ENCODE measurements at regions not wholly inside any gene's neighbourhood (a gene's known extent, or its start where the extent isn't known, plus 50 kb on each side); places are given as distances from the start of the nearest gene placed in this dataset.

- ChIA-PET POLR2A (no interaction called here), CTCF (no interaction called here)
- Mint-ChIP-seq H3K27me3 (peaks cover 11% of the 10 kb centered on the region), H3K4me1 (no peaks in the 10 kb centered on the region), H3K9me3 (ENCODE audit: insufficient read depth) (no peaks in the 10 kb centered on the region), H3K27ac (no peak overlapping the region), H3K4me3 (no peak overlapping the region)
- DNase-seq, result no peak
- Histone ChIP-seq H4K20me1 (ENCODE audit: control insufficient read depth, insufficient read depth, low read length, poor library complexity, severe bottlenecking) (no peaks in the 10 kb centered on the region), H3K27ac (ENCODE audit: low read length in 2 of 2) (no peak overlapping the region), H3K9ac (ENCODE audit: low read length) (no peak overlapping the region), H3K4me1 (ENCODE audit: control insufficient read depth in 2 of 2, insufficient read depth in 2 of 2, low read length in 2 of 2) (no peaks in the 10 kb centered on the region), H3K9me3 (ENCODE audit: control extremely low read depth in 1 of 3, control insufficient read depth in 2 of 3, insufficient read depth in 1 of 3, low read length in 2 of 3) (no peaks in the 10 kb centered on the region), H3K27me3 (replicated peaks in 1 of 4; ENCODE audit: control extremely low read depth in 1 of 4, control insufficient read depth in 3 of 4, insufficient read depth in 4 of 4, low read length in 3 of 4) (no peaks in the 10 kb centered on the region), H2AFZ (ENCODE audit: insufficient read depth, low read depth, low read length, poor library complexity, severe bottlenecking) (no peak overlapping the region), H3K79me2 (ENCODE audit: control insufficient read depth, insufficient read depth, low read length) (no peaks in the 10 kb centered on the region), H3K4me2 (replicated peaks; ENCODE audit: low read depth, low read length, poor library complexity, severe bottlenecking) (no peak overlapping the region), H3K4me3 (ENCODE audit: control extremely low read depth in 1 of 5, extremely low read depth in 1 of 5, insufficient read depth in 1 of 5, low read depth in 2 of 5, low read length in 4 of 5) (no peak overlapping the region), H3K36me3 (replicated peaks in 1 of 2; ENCODE audit: control extremely low read depth in 1 of 2, control insufficient read depth in 1 of 2, extremely low read depth in 1 of 2, insufficient read depth in 2 of 2, low read length in 1 of 2) (no peaks in the 10 kb centered on the region)
- 84% methylated on average over 2 of the region's 3 CpGs for WGBS (ENCODE audit: insufficient coverage)
- TF ChIP-seq CTCF (IDR thresholded peaks at IDR 0.05) (no peak), EZH2 (IDR thresholded peaks at IDR 0.05; ENCODE audit: borderline replicate concordance, insufficient read depth, low read depth, low read length, poor library complexity, severe bottlenecking) (no peak)
- no peak for ATAC-seq (ENCODE audit: low read depth)
- intact Hi-C loops (cut with micrococcal nuclease), result no loop called here
These were observed 127.0 kb upstream of the MAFB start for GRCh38 chr20:40816039-40816352.

- H2AFZ ChIP-seq (ENCODE audit: insufficient read depth, low read depth, low read length, poor library complexity, severe bottlenecking), result no peak overlapping the region
- H3K27me3 ChIP-seq (replicated peaks in 1 of 4; ENCODE audit: control extremely low read depth in 1 of 4, control insufficient read depth in 3 of 4, insufficient read depth in 4 of 4, low read length in 3 of 4), result peaks cover 0 to 4% (median under 1%) of the 10 kb centered on the region in 4 experiments
- no peak for DNase-seq
- H3K4me3 ChIP-seq (ENCODE audit: control extremely low read depth in 1 of 5, extremely low read depth in 1 of 5, insufficient read depth in 1 of 5, low read depth in 2 of 5, low read length in 4 of 5), result no peak overlapping the region
- no peaks in the 10 kb centered on the region for H3K4me1 ChIP-seq (ENCODE audit: control insufficient read depth in 2 of 2, insufficient read depth in 2 of 2, low read length in 2 of 2)
- POLR2A ChIA-PET, result no interaction called here
- Mint-ChIP-seq H3K27me3 (peaks cover 22% of the 10 kb centered on the region), H3K4me3 (no peak overlapping the region), H3K9me3 (ENCODE audit: insufficient read depth) (peaks cover 4% of the 10 kb centered on the region), H3K27ac (no peak overlapping the region), H3K4me1 (no peaks in the 10 kb centered on the region)
- no peaks in the 10 kb centered on the region for H3K79me2 ChIP-seq (ENCODE audit: control insufficient read depth, insufficient read depth, low read length)
- WGBS (ENCODE audit: insufficient coverage), result 100% methylated on average over 3 of the region's 7 CpGs
- TF ChIP-seq CTCF (IDR thresholded peaks at IDR 0.05), result no peak
- no peak for TF ChIP-seq EZH2 (IDR thresholded peaks at IDR 0.05; ENCODE audit: borderline replicate concordance, insufficient read depth, low read depth, low read length, poor library complexity, severe bottlenecking)
- no peaks in the 10 kb centered on the region for H4K20me1 ChIP-seq (ENCODE audit: control insufficient read depth, insufficient read depth, low read length, poor library complexity, severe bottlenecking)
- no peak overlapping the region for H3K27ac ChIP-seq (ENCODE audit: low read length in 2 of 2)
- no peak overlapping the region for H3K4me2 ChIP-seq (replicated peaks; ENCODE audit: low read depth, low read length, poor library complexity, severe bottlenecking)
- H3K9ac ChIP-seq (ENCODE audit: low read length), result no peak overlapping the region
- no peaks in the 10 kb centered on the region for H3K9me3 ChIP-seq (ENCODE audit: control extremely low read depth in 1 of 3, control insufficient read depth in 2 of 3, insufficient read depth in 1 of 3, low read length in 2 of 3)
- ATAC-seq (ENCODE audit: low read depth), result no peak
- CTCF ChIA-PET, result no interaction called here
- no peaks in the 10 kb centered on the region for H3K36me3 ChIP-seq (replicated peaks in 1 of 2; ENCODE audit: control extremely low read depth in 1 of 2, control insufficient read depth in 1 of 2, extremely low read depth in 1 of 2, insufficient read depth in 2 of 2, low read length in 1 of 2)
- intact Hi-C loops (cut with micrococcal nuclease), result no loop called here
These were observed 132.4 kb upstream of the MAFB start for GRCh38 chr20:40821429-40821828.

Data from B cell (primary cell).